Kidney glomerular epithelial cell (primary cell): ENCODE measurements at regions not wholly inside any gene's neighbourhood (a gene's known extent, or its start where the extent isn't known, plus 50 kb on each side); places are given as distances from the start of the nearest gene placed in this dataset.

Experiments used
- DNase-seq: peaks from one replicate; lab custom pipeline; 2025; lab: John Stamatoyannopoulos, UW

DNA sequence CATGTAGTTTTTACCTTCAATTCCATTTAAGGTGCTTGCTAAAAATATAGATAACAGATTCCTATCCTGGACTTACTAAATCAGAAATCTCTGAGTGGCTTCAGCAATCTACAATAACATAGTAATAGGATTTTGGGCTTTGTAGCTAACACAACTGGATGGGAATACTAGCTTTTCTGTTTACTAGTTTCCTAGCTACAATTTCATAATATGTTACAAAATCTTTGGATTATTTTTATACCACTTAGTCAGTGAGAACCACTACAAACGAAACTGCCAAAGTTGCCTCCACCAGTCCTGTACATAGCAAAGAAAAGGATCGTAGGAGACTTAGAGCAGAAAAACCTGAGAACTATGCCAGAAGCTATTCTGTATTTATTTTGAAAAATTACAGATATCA, 87.7 kb upstream of the ANO3 start:
- no peak for DNase-seq

DNA sequence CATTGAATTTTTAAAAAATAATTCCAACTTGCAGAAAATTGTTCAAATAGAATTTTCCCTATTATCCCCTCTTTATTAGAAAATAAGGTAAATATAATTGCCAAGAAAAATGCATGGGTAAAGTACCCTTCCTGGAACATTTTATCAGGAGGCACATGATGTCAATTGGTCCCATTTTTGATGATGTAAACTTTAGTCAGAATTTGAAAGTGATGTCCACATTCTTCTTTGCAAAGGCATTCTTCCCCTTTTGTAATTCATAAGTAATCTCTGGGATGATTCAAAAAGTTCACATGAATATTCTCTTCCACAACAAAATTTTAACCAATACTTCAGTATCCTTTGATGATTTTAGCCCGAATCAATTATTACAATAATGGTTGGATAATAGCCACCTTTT, 86.9 kb upstream of the ANO3 start:
- no peak for DNase-seq

DNA sequence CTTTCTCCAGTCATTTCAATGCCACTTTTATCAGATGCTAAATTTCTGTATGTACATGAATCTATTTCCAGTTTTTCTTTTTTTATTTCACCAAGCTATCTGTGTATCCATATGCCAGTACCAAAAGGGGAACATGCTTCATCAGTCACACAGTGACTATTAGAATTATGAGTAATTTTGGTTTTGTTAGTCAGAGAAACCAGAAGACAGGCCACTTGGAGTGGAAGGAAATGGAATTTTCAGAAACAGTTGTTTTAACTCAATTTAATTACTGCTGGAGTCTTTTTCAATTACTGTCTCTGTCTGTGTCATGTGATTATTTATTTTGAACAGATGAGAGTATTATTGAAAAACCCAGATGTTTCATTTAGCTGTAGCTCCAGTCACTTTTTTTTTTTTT, 84.6 kb upstream of the ANO3 start:
- peak; percentile 9 for DNase-seq

DNA sequence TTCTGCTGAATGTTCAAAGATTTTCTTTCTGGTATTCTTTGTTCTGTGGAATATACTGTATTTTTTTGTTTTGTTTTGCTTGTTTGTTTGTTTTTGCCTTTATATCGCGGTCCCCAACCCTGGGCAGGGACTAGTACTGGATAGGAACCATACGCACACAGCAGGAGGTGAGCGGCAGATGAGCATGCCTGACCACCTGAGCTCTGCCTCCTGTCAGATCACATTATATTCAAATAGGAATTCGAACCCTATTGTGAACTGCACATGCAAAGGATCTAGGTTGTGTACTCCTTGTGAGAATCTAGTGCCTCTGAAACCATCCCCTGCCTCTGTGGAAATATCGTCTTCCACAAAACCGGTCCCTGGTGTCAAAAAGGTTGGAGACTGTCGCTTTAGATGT, 83.3 kb upstream of the ANO3 start:
- no peak for DNase-seq

DNA sequence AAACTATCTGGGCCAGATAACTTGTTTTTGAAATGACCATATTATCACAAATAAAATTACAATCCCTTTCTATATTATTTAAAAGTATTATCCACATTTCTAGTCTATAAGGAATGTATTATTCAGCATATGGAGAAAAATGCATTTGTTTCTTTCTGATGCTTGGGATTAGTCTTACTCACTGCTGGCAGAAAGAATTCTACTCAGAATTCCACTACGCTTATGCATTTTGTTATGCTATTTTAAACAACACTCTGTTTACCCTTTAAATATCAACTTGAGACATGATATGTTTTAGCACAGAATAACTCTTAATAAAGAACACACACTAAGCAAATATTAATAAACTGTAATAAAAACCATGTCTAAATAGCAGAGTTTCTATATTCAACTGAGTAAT, 77.6 kb upstream of the ANO3 start:
- DNase-seq: no peak

DNA sequence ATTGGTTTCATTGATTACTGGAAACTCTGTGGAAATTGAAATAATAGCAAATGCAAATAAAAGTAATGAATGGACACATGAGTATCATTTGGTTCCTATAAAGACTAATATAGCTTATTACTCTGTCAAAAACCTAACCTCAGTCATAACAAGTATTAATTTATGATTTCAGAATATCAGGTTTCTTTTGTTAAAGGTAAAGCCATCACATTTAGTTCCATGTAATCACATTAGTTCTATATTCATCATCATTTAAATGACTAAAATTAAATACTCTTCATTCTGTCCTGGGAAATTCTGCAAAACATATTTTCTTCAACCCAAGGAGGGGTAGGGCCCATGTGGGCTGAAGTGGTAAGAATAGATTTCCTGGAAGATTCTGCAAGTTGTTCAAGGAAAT, 68.2 kb upstream of the ANO3 start:
- DNase-seq: no peak

DNA sequence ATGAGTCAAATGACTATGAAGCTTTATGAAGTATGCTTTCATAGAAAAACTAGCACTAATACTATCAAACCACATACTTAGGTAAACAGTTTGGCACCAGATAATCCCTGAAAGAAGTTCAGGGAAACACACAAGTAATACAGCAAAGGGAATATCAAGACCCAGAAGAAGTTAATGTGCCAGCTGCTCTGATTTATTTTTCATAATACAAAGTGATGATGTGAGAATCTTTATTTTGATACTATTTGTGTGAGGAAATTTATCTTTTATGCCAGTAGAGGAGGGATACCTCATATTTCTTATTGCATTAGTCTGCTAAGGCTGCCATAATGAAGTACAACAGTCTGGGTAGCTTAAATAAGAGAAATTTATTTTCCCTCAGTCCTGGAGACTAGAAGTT, 67.7 kb upstream of the ANO3 start:
- no peak for DNase-seq

DNA sequence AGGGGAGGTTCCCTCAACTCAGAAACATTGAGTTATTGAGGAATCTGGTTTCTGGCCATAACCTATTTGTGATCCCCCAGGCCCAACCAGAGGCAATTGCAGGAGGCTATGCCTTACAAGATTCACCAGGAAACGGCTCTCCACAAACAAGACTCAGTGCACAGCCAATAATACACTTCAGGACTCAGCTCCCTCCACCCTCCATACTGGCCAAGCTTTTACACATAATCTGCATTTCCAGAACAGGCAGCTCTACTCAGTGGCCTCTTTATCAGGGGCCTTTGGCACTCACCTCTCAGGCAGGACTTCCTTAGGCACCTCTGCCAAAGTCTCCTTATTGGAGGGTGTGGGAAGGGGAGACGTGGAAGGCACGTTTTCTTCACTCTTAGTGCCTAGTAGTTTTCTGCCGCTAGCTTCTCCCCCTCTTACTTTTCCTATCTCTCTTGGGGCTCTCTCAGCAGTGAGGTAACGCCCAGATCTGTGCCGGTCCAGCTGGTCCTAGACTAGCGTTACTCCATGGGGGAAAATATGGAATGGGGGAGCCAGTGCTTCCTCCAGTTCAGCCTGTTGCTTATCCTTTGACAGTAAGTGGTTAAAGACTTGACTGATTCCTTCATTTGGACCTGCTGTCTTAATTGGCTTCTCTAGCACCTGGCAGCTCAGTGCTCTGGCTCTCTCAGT, 62.8 kb upstream of the ANO3 start:
- no peak for DNase-seq

DNA sequence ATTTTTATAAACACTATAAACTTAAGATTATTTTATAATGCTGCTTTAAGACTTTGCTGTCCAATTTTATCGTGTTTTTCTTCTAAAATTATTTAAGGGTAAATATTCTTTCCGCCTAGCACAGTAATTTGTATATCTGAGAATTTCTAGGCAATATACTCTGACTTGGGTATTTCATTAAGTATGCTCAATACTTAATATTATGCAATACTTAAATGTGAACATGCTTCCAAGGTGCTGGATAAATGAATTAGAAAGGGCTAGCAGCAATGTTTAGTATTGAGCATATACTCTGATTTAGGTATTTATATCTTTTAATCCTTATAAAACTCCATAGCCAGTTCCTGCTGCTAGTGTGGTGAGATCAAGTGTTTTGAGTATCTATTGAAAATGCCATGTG, 60.3 kb upstream of the ANO3 start:
- DNase-seq: no peak

DNA sequence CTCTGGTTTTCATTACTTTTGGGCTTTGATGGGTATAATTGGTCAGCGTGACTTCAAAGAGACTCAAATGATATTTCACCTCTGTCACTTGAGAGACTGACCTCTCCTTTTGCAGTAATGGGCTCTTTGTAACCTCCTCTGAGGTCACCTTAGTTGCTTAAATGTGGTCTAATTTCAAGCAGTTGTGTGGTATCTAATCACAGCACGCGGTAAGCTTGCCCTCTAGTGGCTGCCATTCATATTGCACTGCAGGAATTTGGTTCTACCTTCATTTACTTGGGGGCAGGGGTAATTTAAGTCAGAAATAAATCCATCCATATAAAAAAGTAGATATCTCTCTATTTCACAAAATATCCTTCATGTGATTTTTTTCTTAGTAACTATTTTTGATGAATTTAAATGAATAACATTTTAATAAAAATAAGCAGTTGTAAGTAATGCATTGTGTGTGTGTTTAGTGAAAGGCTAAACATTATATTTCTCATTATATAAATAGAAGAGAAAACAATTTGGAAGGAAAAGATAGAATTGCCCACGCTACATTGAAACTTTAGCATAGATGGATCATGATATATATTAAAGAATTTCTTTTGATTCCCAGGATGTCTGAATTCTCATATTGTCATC, 55.0 kb upstream of the ANO3 start:
- DNase-seq: peak; percentile 26

DNA sequence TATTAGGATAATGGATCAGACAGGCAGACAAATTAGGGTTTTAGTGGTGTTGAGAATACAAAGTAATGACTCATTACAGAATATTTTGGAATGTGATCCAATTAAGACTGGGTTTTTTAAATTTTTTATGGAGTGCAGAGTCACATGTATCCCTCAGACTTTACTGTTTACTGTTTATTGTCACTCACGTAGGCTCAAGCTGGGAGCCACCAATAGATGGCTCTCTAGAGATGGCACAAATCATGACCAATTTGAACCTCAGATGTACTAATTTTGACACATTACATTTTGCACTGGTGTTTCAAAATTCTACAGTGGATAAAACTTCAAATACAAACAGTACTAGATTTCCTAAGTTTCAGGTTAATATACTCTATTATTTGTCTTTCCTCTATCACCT, 53.6 kb upstream of the ANO3 start:
- no peak for DNase-seq
